ENCODE measurements at regions not wholly inside any gene's neighbourhood (a gene's known extent, or its start where the extent isn't known, plus 50 kb on each side); places are given as distances from the start of the nearest gene placed in this dataset.

GRCh38 chr12:92506460-92506859 lies 196.3 kb upstream of the PLEKHG7 start:
- TF ChIP-seq YY1 (IDR thresholded peaks at IDR 0.05; ENCODE audit: insufficient read depth, insufficient read length) (no peak), SUZ12 (IDR thresholded peaks at IDR 0.05; ENCODE audit: extremely low read depth, insufficient read depth, insufficient read length) (no peak)
